ENCODE measurements at regions not wholly inside any gene's neighbourhood (a gene's known extent, or its start where the extent isn't known, plus 50 kb on each side); places are given as distances from the start of the nearest gene placed in this dataset.

DNA sequence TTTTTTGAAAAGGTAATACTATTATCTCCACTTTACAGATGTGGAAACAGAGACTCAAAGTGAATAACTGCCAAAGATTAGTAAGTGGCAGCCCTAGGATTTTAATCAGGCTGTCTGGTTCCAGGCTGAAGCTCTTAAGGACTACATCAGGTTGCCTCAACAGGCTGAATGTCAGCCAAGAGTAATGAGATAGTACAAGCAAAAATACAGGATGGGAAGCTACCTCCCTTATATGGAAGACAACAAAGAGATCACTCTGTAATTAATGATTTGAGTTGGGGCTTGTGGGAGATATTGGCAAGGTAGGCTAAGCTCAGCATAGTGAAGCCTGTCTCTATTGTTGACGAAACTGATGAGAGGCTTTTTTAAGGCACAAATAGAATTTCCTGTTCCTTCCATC, 323.1 kb downstream of the KCNJ3 start:
- H3K4me2 ChIP-seq (ENCODE audit: low read length), result no peak overlapping the region
- intact Hi-C loops (cut with micrococcal nuclease), result no loop called here
- ATAC-seq (no peak), DNase-seq (no peak)
- ChIA-PET CTCF (no interaction called here), POLR2A (ENCODE audit: unreplicated experiment) (no interaction called here)
- H3K9ac ChIP-seq (ENCODE audit: low read length), result no peak overlapping the region
- no peaks in the 10 kb centered on the region for H4K20me1 ChIP-seq (ENCODE audit: low read length)
- H3K9me2 ChIP-seq (replicated peaks; ENCODE audit: low read length), result no peaks in the 10 kb centered on the region
- no peaks in the 10 kb centered on the region for H3K79me2 ChIP-seq (ENCODE audit: low read length)
- no peaks in the 10 kb centered on the region for H3F3A ChIP-seq (ENCODE audit: low read length, unreplicated experiment)
- H3K36me3 ChIP-seq (ENCODE audit: low read depth, low read length), result no peaks in the 10 kb centered on the region
- H3K4me1 ChIP-seq (ENCODE audit: insufficient read depth, low read length), result no peaks in the 10 kb centered on the region
- H3K27me3 ChIP-seq (ENCODE audit: low read length), result no peaks in the 10 kb centered on the region
- TF ChIP-seq EZH2phosphoT487 (IDR thresholded peaks at IDR 0.05; ENCODE audit: borderline replicate concordance, low read length) (no peak), EZH2 (IDR thresholded peaks at IDR 0.05; ENCODE audit: low read length, unreplicated experiment) (no peak)
- TF ChIP-seq, protein P1, sequence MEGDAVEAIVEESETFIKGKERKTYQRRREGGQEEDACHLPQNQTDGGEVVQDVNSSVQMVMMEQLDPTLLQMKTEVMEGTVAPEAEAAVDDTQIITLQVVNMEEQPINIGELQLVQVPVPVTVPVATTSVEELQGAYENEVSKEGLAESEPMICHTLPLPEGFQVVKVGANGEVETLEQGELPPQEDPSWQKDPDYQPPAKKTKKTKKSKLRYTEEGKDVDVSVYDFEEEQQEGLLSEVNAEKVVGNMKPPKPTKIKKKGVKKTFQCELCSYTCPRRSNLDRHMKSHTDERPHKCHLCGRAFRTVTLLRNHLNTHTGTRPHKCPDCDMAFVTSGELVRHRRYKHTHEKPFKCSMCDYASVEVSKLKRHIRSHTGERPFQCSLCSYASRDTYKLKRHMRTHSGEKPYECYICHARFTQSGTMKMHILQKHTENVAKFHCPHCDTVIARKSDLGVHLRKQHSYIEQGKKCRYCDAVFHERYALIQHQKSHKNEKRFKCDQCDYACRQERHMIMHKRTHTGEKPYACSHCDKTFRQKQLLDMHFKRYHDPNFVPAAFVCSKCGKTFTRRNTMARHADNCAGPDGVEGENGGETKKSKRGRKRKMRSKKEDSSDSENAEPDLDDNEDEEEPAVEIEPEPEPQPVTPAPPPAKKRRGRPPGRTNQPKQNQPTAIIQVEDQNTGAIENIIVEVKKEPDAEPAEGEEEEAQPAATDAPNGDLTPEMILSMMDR (conservative IDR thresholded peaks at IDR 0.05; ENCODE audit: low read depth, low read length), result no peak
- no peaks in the 10 kb centered on the region for H3K9me3 ChIP-seq (ENCODE audit: low read length)
- no peak overlapping the region for H2AFZ ChIP-seq (ENCODE audit: low read length)
- BruUV-seq (replicated peaks), result no TSS peak
- no peak overlapping the region for H3K4me3 ChIP-seq (ENCODE audit: low read length)
- H3K27ac ChIP-seq (ENCODE audit: low read length), result no peak overlapping the region

DNA sequence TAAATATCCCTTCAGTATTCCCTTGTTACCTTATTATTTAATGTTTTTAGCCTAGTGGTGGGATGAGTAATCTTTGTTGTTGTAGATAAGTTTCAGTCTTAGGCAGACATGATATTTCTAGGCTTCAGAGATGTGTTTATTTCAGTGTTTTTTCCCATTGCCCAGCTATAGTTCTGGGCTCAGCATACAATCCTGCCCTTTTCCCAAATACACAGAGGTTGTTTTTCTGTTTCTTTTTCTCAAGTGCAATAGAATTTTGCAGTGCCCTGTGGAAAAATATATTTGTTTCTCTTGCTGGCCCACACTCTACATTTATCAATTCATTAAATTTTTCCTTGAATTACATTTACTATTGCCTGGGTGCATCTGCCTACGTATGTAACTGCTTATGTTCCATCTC, 321.8 kb downstream of the KCNJ3 start:
- BruUV-seq (replicated peaks), result no TSS peak
- H3K4me3 ChIP-seq (ENCODE audit: low read length), result no peak overlapping the region
- ChIA-PET POLR2A (ENCODE audit: unreplicated experiment) (no interaction called here), CTCF (no interaction called here)
- H3K79me2 ChIP-seq (ENCODE audit: low read length), result no peaks in the 10 kb centered on the region
- DNase-seq, result no peak
- H3F3A ChIP-seq (ENCODE audit: low read length, unreplicated experiment), result no peaks in the 10 kb centered on the region
- no peaks in the 10 kb centered on the region for H3K27me3 ChIP-seq (ENCODE audit: low read length)
- H3K4me1 ChIP-seq (ENCODE audit: insufficient read depth, low read length), result no peaks in the 10 kb centered on the region
- no peak overlapping the region for H3K4me2 ChIP-seq (ENCODE audit: low read length)
- H2AFZ ChIP-seq (ENCODE audit: low read length), result no peak overlapping the region
- no peak overlapping the region for H3K9ac ChIP-seq (ENCODE audit: low read length)
- ATAC-seq, result no peak
- H4K20me1 ChIP-seq (ENCODE audit: low read length), result no peaks in the 10 kb centered on the region
- H3K36me3 ChIP-seq (ENCODE audit: low read depth, low read length), result no peaks in the 10 kb centered on the region
- TF ChIP-seq, protein P1 (conservative IDR thresholded peaks at IDR 0.05; ENCODE audit: low read depth, low read length), result no peak
- no peak for TF ChIP-seq EZH2 (IDR thresholded peaks at IDR 0.05; ENCODE audit: low read length, unreplicated experiment)
- no peak for TF ChIP-seq EZH2phosphoT487 (IDR thresholded peaks at IDR 0.05; ENCODE audit: borderline replicate concordance, low read length)
- intact Hi-C loops (cut with micrococcal nuclease), result no loop called here
- H3K9me3 ChIP-seq (ENCODE audit: low read length), result no peaks in the 10 kb centered on the region
- H3K9me2 ChIP-seq (replicated peaks; ENCODE audit: low read length), result no peaks in the 10 kb centered on the region
- H3K27ac ChIP-seq (ENCODE audit: low read length), result no peak overlapping the region

DNA sequence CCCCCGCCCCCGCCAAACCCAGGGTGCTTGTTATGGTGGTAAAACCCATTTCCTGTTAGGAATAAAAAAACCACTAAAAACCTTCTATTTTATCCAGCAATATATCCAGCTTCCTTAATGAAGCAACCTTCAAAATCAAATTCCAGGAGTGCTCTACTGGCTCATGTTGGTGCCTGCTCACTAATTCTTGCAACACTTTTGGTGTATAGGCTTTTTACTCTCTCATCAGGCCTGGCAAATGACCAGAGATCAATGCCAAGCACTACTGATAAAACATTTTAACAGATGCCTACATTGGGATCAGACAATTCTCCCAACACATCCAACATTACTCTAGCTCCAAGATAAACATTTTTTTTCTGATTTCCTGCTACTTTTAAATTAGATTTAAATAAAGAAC, 312.4 kb downstream of the KCNJ3 start:
- BruUV-seq (replicated peaks), result no TSS peak

More for the DNA sequence above, 312.4 kb downstream of the KCNJ3 start:
- H3K27me3 ChIP-seq (ENCODE audit: low read length), result no peaks in the 10 kb centered on the region
- H3K36me3 ChIP-seq (ENCODE audit: low read depth, low read length), result no peaks in the 10 kb centered on the region
- TF ChIP-seq EZH2 (IDR thresholded peaks at IDR 0.05; ENCODE audit: low read length, unreplicated experiment) (no peak), EZH2phosphoT487 (IDR thresholded peaks at IDR 0.05; ENCODE audit: borderline replicate concordance, low read length) (no peak)
- TF ChIP-seq, protein P1 (conservative IDR thresholded peaks at IDR 0.05; ENCODE audit: low read depth, low read length), result no peak
- ATAC-seq (no peak), DNase-seq (no peak)
- no peaks in the 10 kb centered on the region for H3K4me1 ChIP-seq (ENCODE audit: insufficient read depth, low read length)
- ChIA-PET POLR2A (ENCODE audit: unreplicated experiment) (no interaction called here), CTCF (no interaction called here)
- H3K9me2 ChIP-seq (replicated peaks; ENCODE audit: low read length), result no peaks in the 10 kb centered on the region
- H3K9me3 ChIP-seq (ENCODE audit: low read length), result peaks cover 5% of the 10 kb centered on the region; the same call in 1 of the 2 replicates
- no peak overlapping the region for H3K4me2 ChIP-seq (ENCODE audit: low read length)
- no peak overlapping the region for H3K4me3 ChIP-seq (ENCODE audit: low read length)
- no peak overlapping the region for H3K27ac ChIP-seq (ENCODE audit: low read length)
- H3K79me2 ChIP-seq (ENCODE audit: low read length), result no peaks in the 10 kb centered on the region
- no peak overlapping the region for H3K9ac ChIP-seq (ENCODE audit: low read length)
- H2AFZ ChIP-seq (ENCODE audit: low read length), result no peak overlapping the region
- H3F3A ChIP-seq (ENCODE audit: low read length, unreplicated experiment), result no peaks in the 10 kb centered on the region
- H4K20me1 ChIP-seq (ENCODE audit: low read length), result no peaks in the 10 kb centered on the region
- intact Hi-C loops (cut with micrococcal nuclease), result no loop called here
